HepG2 (cell line): ENCODE measurements at regions not wholly inside any gene's neighbourhood (a gene's known extent, or its start where the extent isn't known, plus 50 kb on each side); places are given as distances from the start of the nearest gene placed in this dataset.

Source experiments
- ATAC-seq: fragments of 200-7000 bp; cut with Tn5 transposase; 3 replicates; pipeline ENCODE4 v1.9.1; 2020; ENCODE audit warnings: mild to moderate bottlenecking, moderate library complexity
- BruUV-seq: library from RNA; stranded (reverse); fragments of 400-500 nt; replicated peaks from 2 replicates; lab custom pipeline; 2021; lab: Mats Ljungman, UMichigan
- CTCF ChIA-PET: fragments of 300-600 bp; formaldehyde crosslinking; extraction: SDS; loops from one replicate; lab custom pipeline; 2021; ENCODE audit warnings: low total read pairs, inconsistent platforms, low intra/inter-chr PET ratio; lab: Yijun Ruan, JAX
- POLR2A ChIA-PET: fragments of 350-600 bp; sonication (Branson Sonifier 250); formaldehyde crosslinking; loops from one replicate; lab custom pipeline; 2020; ENCODE audit warnings: antibody characterized with exemption, inconsistent platforms; lab: Yijun Ruan, JAX
- DNase-seq: peaks from one replicate; pipeline ENCODE4 v3.0.0-alpha.2; 2015; ENCODE audit warnings: low spot score
- FAIRE-seq: peaks from 3 replicates; lab custom pipeline; 2011; peaks lifted over from hg19 to GRCh38; lab: Jason Lieb, UNC
- H2AFZ ChIP-seq: one replicate; pipeline ENCODE4 v1.6.1; 2011; ENCODE audit warnings: low read length, inconsistent platforms
- H3K27ac ChIP-seq: fragments of 300-600 bp; 3 replicates; pipeline ENCODE4 v1.8.0; 2011; ENCODE audit warnings: mixed run types, mild to moderate bottlenecking, mixed read lengths, low read length, inconsistent platforms; ENCODE audit not compliant: insufficient read depth; ENCODE audit errors: extremely low read length
- H3K27me3 ChIP-seq, 2 experiments: fragments of 200-600 bp in 1 of 2; 2 replicates in 1 of 2; 3 replicates in 1 of 2; pipeline versions ENCODE4 v1.6.0 to v1.8.0; 2011; ENCODE audit warnings: low read length in 2 of 2, mild to moderate bottlenecking in 2 of 2, moderate library complexity in 2 of 2, inconsistent platforms in 1 of 2; ENCODE audit not compliant: insufficient read depth in 2 of 2, control insufficient read depth in 1 of 2
- H3K36me3 ChIP-seq, 2 experiments: fragments of 200-600 bp in 1 of 2; replicated peaks in 1 of 2; 2 replicates in 1 of 2; 3 replicates in 1 of 2; pipeline versions ENCODE4 v1.5.1 to v1.8.0; 2011; ENCODE audit warnings: low read length in 2 of 2, inconsistent platforms in 1 of 2; ENCODE audit not compliant: insufficient read depth in 2 of 2, control insufficient read depth in 1 of 2
- H3K4me1 ChIP-seq: 2 replicates; pipeline ENCODE4 v1.5.1; 2012; ENCODE audit warnings: low read length, inconsistent platforms; ENCODE audit not compliant: insufficient read depth
- H3K4me2 ChIP-seq: 2 replicates; pipeline ENCODE4 v1.6.0; 2011; ENCODE audit warnings: low read depth, low read length, inconsistent platforms
- H3K4me3 ChIP-seq, 3 experiments: fragments of 200-600 bp in 1 of 3; sonication (generic), shearing (Covaris generic) in 1 of 3; replicated peaks in 1 of 3; 2 replicates each; pipeline ENCODE4 v1.5.1; 2011 to 2016; ENCODE audit warnings: low read length in 3 of 3, inconsistent platforms in 2 of 3, low read depth in 2 of 3, mild to moderate bottlenecking in 2 of 3, control low read depth in 1 of 3, mixed read lengths in 1 of 3; ENCODE audit not compliant: insufficient read depth in 1 of 3
- H3K79me2 ChIP-seq: one replicate; pipeline ENCODE4 v1.6.1; 2011; ENCODE audit warnings: low read length, inconsistent platforms; ENCODE audit not compliant: insufficient read depth
- H3K9ac ChIP-seq: 2 replicates; pipeline ENCODE4 v1.6.0; 2011; ENCODE audit warnings: mild to moderate bottlenecking, low read depth, low read length, inconsistent platforms; ENCODE audit not compliant: insufficient read depth
- H3K9me3 ChIP-seq: 2 replicates; pipeline ENCODE4 v1.5.1; 2012; ENCODE audit warnings: mild to moderate bottlenecking, low read length
- H4K20me1 ChIP-seq: 2 replicates; pipeline ENCODE4 v1.6.0; 2011; ENCODE audit warnings: inconsistent platforms, mild to moderate bottlenecking, low read length, moderate library complexity; ENCODE audit not compliant: insufficient read depth
- CHD2 ChIP-seq: IDR thresholded peaks from 2 replicates; pipeline ENCODE4 v1.6.1; 2011; ENCODE audit warnings: low read depth, low read length, improper control_type of control experiment
- FOSL1 ChIP-seq: sonication (generic); formaldehyde crosslinking; IDR thresholded peaks from 2 replicates; pipeline ENCODE4 v1.9.0; 2021; ENCODE audit warnings: missing genetic modification reagents, borderline replicate concordance
- KDM3A ChIP-seq: IDR thresholded peaks from 2 replicates; pipeline ENCODE4 v1.6.1; 2018; ENCODE audit warnings: low read depth, missing compliant biosample characterization
- MXD4 ChIP-seq: IDR thresholded peaks from 2 replicates; pipeline ENCODE4 v1.6.1; 2016; ENCODE audit warnings: mild to moderate bottlenecking, missing biosample characterization, missing genetic modification reagents
- NCOA2 ChIP-seq: sonication (generic); formaldehyde crosslinking; IDR thresholded peaks from 2 replicates; pipeline ENCODE4 v1.8.0; 2022; ENCODE audit warnings: inconsistent platforms
- NFE2L2 ChIP-seq: fragments of 150-350 bp; IDR thresholded peaks from 2 replicates; pipeline ENCODE4 v1.6.1; 2014; ENCODE audit warnings: low read length
- NKX3-1 ChIP-seq: sonication (generic); formaldehyde crosslinking; IDR thresholded peaks from 2 replicates; pipeline ENCODE4 v1.5.0; 2020; ENCODE audit warnings: missing genetic modification reagents
- PTBP1 ChIP-seq: fragments of 200-400 bp; formaldehyde crosslinking; IDR thresholded peaks from 2 replicates; pipeline ENCODE4 v1.6.1; 2018; ENCODE audit warnings: low read length, low read depth; ENCODE audit not compliant: poor library complexity, severe bottlenecking
- SIN3B ChIP-seq: fragments of 150-350 bp; IDR thresholded peaks from 2 replicates; pipeline ENCODE4 v1.6.1; 2014; ENCODE audit warnings: low read length
- SIX4 ChIP-seq: sonication (generic); formaldehyde crosslinking; IDR thresholded peaks from 2 replicates; pipeline ENCODE4 v1.4.0; 2020; ENCODE audit warnings: missing genetic modification reagents
- THAP8 ChIP-seq: sonication (generic); formaldehyde crosslinking; IDR thresholded peaks from 2 replicates; pipeline ENCODE4 v1.5.1; 2020; ENCODE audit warnings: missing genetic modification reagents, mild to moderate bottlenecking, borderline replicate concordance
- YEATS2 ChIP-seq: sonication (generic); formaldehyde crosslinking; IDR thresholded peaks from 2 replicates; pipeline ENCODE4 v1.4.0; 2020; ENCODE audit warnings: missing genetic modification reagents, borderline replicate concordance
- ZNF280D ChIP-seq: sonication (generic); formaldehyde crosslinking; IDR thresholded peaks from 2 replicates; pipeline ENCODE4 v1.5.1; 2020; ENCODE audit warnings: mild to moderate bottlenecking, missing genetic modification reagents
- ZNF530 ChIP-seq: sonication (generic); formaldehyde crosslinking; IDR thresholded peaks from 2 replicates; pipeline ENCODE4 v1.5.0; 2020; ENCODE audit warnings: low read depth, mild to moderate bottlenecking, missing genetic modification reagents
- ZNF577 ChIP-seq: sonication (generic); formaldehyde crosslinking; IDR thresholded peaks from 2 replicates; pipeline ENCODE4 v1.4.0; 2020; ENCODE audit warnings: mild to moderate bottlenecking, low read depth, missing genetic modification reagents, borderline replicate concordance
- ZNF775 ChIP-seq: sonication (generic); formaldehyde crosslinking; IDR thresholded peaks from 2 replicates; pipeline ENCODE4 v1.4.0; 2020; ENCODE audit warnings: missing genetic modification reagents, mild to moderate bottlenecking, moderate library complexity, borderline replicate concordance
- ZNF879 ChIP-seq: sonication (generic); formaldehyde crosslinking; IDR thresholded peaks from 2 replicates; pipeline ENCODE4 v1.8.1; 2023; ENCODE audit warnings: missing genetic modification reagents
- WGBS: methylation state at CpG from one replicate; pipeline ENCODE4 v1.1.6; 2017; ENCODE audit warnings: low lambda C conversion rate; 5-methylcytosine and 5-hydroxymethylcytosine counted together
- in situ Hi-C: cut with HindIII; loops from 2 replicates; pipeline ENCODE4 v1.10.0; 2017; ENCODE audit warnings: low pct_unique_long_range_greater_than_20kb; ENCODE audit not compliant: extremely low pct_ligation_motif_present
- intact Hi-C: fragments of 100-400 bp; cut with micrococcal nuclease; formaldehyde crosslinking; loops from one replicate; pipeline ENCODE4 v1.10.0; 2022; ENCODE audit not compliant: unreplicated experiment
- TF ChIP-seq, protein P1 (sequence below): sonication (generic); formaldehyde crosslinking; IDR thresholded peaks from 2 replicates; pipeline ENCODE4 v1.5.0; 2020; ENCODE audit warnings: missing genetic modification reagents, mild to moderate bottlenecking, borderline replicate concordance
- TF ChIP-seq, protein P2 (sequence below): IDR thresholded peaks from 2 replicates; pipeline ENCODE4 v1.6.1; 2016; ENCODE audit warnings: missing biosample characterization, missing genetic modification reagents, low read depth

- TF ChIP-seq THAP8 (CRISPR knock-in tag) (no peak), ZNF530 (CRISPR knock-in tag) (no peak), KDM3A (CRISPR knock-in tag) (no peak)
Observed at GRCh38 chr7:85320699-85321476, 134.0 kb upstream of the SEMA3D start (continued).

DNA sequence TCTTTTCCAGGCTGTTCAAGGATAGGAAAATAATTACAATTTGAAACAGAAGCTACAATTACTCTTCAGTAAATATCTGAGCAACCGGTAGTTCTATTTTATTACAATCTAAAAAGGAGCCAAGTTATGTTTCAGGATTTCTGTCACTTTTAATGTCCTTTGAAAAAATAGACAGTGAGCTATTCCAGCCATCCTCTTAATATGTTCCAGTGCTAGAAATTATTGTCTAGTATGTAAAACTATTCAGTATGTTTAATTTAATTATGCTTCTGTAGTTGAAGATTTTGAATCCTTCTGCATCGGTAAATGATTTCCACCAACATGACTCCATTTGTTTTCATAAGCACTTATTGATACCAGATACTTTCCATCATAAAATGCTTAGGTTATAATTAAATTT lies 129.6 kb upstream of the SEMA3D start:
- DNase-seq, result no peak
- ChIA-PET POLR2A (no interaction called here), CTCF (no interaction called here)
- in situ Hi-C loops, result no loop called here
- 23% methylated on average over 2 of the region's 2 CpGs for WGBS
- Histone ChIP-seq H2AFZ (no peak overlapping the region), H3K9ac (no peak overlapping the region), H3K9me3 (no peaks in the 10 kb centered on the region), H3K36me3 (no peaks in the 10 kb centered on the region), H3K27me3 (no peaks in the 10 kb centered on the region), H3K4me3 (no peak overlapping the region), H4K20me1 (no peaks in the 10 kb centered on the region), H3K4me2 (no peak overlapping the region), H3K27ac (no peak overlapping the region), H3K4me1 (no peaks in the 10 kb centered on the region), H3K79me2 (no peaks in the 10 kb centered on the region)
- ATAC-seq, result no peak
- no TSS peak for BruUV-seq
- FAIRE-seq, result no peak
- intact Hi-C loops, result no loop called here
- TF ChIP-seq, protein P1, sequence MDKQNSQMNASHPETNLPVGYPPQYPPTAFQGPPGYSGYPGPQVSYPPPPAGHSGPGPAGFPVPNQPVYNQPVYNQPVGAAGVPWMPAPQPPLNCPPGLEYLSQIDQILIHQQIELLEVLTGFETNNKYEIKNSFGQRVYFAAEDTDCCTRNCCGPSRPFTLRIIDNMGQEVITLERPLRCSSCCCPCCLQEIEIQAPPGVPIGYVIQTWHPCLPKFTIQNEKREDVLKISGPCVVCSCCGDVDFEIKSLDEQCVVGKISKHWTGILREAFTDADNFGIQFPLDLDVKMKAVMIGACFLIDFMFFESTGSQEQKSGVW, result no peak
- no peak for TF ChIP-seq ZNF577 (CRISPR knock-in tag)
- no peak for TF ChIP-seq SIN3B
- TF ChIP-seq, protein P2, sequence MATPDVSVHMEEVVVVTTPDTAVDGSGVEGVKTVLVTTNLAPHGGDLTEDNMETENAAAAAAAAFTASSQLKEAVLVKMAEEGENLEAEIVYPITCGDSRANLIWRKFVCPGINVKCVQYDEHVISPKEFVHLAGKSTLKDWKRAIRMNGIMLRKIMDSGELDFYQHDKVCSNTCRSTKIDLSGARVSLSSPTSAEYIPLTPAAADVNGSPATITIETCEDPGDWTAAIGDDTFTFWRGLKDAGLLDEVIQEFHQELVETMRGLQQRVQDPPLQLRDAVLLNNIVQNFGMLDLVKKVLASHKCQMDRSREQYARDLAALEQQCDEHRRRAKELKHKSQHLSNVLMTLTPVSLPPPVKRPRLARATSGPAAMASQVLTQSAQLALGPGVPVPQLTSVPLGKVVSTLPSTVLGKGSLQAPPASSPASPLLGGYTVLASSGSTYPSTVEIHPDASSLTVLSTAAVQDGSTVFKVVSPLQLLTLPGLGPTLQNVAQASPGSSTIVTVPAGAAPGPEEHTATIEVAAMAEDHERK, result no peak
- TF ChIP-seq FOSL1, result no peak
- TF ChIP-seq ZNF280D (CRISPR knock-in tag), result no peak
- no peak for TF ChIP-seq ZNF775 (CRISPR knock-in tag)
- TF ChIP-seq SIX4 (CRISPR knock-in tag), result no peak
- TF ChIP-seq ZNF879 (CRISPR knock-in tag), result no peak
- no peak for TF ChIP-seq YEATS2
- no peak for TF ChIP-seq NFE2L2
- no peak for TF ChIP-seq CHD2
- TF ChIP-seq PTBP1, result no peak
- TF ChIP-seq MXD4 (CRISPR knock-in tag), result no peak
- TF ChIP-seq NCOA2 (CRISPR knock-in tag), result no peak
- TF ChIP-seq NKX3-1 (CRISPR knock-in tag), result no peak
